H1 (cell line): ENCODE measurements at regions not wholly inside any gene's neighbourhood (a gene's known extent, or its start where the extent isn't known, plus 50 kb on each side); places are given as distances from the start of the nearest gene placed in this dataset.

Experiments used
- YY1 ChIP-seq: IDR thresholded peaks from 2 replicates; pipeline ENCODE4 v1.6.1; 2011; ENCODE audit warnings: low read depth, mild to moderate bottlenecking, low read length

- TF ChIP-seq YY1 = no peak
Observed at GRCh38 chr2:17441055-17441771, 77.0 kb downstream of the RAD51AP2 start (continued).
